ENCODE measurements at regions not wholly inside any gene's neighbourhood (a gene's known extent, or its start where the extent isn't known, plus 50 kb on each side); places are given as distances from the start of the nearest gene placed in this dataset.
A peak's percentile ranks its signal among the peaks of the same experiment; 100 is the strongest.

GRCh38 chr6:166862978-166863530 lies 93.3 kb downstream of the RNASET2 start (continued):
- TF ChIP-seq, protein P1, sequence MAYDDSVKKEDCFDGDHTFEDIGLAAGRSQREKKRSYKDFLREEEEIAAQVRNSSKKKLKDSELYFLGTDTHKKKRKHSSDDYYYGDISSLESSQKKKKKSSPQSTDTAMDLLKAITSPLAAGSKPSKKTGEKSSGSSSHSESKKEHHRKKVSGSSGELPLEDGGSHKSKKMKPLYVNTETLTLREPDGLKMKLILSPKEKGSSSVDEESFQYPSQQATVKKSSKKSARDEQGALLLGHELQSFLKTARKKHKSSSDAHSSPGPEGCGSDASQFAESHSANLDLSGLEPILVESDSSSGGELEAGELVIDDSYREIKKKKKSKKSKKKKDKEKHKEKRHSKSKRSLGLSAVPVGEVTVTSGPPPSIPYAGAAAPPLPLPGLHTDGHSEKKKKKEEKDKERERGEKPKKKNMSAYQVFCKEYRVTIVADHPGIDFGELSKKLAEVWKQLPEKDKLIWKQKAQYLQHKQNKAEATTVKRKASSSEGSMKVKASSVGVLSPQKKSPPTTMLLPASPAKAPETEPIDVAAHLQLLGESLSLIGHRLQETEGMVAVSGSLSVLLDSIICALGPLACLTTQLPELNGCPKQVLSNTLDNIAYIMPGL (CRISPR knock-in tag; IDR thresholded peaks at IDR 0.05; ENCODE audit: borderline replicate concordance in 1 of 2, low read depth in 1 of 2): no peak
- TF ChIP-seq SMYD3 (CRISPR knock-in tag; IDR thresholded peaks at IDR 0.05) (no peak), ZNF75D (CRISPR knock-in tag; IDR thresholded peaks at IDR 0.05; ENCODE audit: borderline replicate concordance) (no peak), ZNF292 (CRISPR knock-in tag; IDR thresholded peaks at IDR 0.05; ENCODE audit: borderline replicate concordance, low read depth) (0 out of 2 replicates have a peak, but pooled peaks have one; percentile 18), ZNF569 (CRISPR knock-in tag; IDR thresholded peaks at IDR 0.05; ENCODE audit: borderline replicate concordance) (no peak), HNRNPLL (IDR thresholded peaks at IDR 0.05; ENCODE audit: low read depth, low read length, poor library complexity, severe bottlenecking) (peak; percentile 1), MLX (CRISPR knock-in tag; IDR thresholded peaks at IDR 0.05) (no peak), RBM22 (optimal IDR thresholded peaks at IDR 0.05; ENCODE audit: low read length) (no peak)
- TF ChIP-seq, protein P2, sequence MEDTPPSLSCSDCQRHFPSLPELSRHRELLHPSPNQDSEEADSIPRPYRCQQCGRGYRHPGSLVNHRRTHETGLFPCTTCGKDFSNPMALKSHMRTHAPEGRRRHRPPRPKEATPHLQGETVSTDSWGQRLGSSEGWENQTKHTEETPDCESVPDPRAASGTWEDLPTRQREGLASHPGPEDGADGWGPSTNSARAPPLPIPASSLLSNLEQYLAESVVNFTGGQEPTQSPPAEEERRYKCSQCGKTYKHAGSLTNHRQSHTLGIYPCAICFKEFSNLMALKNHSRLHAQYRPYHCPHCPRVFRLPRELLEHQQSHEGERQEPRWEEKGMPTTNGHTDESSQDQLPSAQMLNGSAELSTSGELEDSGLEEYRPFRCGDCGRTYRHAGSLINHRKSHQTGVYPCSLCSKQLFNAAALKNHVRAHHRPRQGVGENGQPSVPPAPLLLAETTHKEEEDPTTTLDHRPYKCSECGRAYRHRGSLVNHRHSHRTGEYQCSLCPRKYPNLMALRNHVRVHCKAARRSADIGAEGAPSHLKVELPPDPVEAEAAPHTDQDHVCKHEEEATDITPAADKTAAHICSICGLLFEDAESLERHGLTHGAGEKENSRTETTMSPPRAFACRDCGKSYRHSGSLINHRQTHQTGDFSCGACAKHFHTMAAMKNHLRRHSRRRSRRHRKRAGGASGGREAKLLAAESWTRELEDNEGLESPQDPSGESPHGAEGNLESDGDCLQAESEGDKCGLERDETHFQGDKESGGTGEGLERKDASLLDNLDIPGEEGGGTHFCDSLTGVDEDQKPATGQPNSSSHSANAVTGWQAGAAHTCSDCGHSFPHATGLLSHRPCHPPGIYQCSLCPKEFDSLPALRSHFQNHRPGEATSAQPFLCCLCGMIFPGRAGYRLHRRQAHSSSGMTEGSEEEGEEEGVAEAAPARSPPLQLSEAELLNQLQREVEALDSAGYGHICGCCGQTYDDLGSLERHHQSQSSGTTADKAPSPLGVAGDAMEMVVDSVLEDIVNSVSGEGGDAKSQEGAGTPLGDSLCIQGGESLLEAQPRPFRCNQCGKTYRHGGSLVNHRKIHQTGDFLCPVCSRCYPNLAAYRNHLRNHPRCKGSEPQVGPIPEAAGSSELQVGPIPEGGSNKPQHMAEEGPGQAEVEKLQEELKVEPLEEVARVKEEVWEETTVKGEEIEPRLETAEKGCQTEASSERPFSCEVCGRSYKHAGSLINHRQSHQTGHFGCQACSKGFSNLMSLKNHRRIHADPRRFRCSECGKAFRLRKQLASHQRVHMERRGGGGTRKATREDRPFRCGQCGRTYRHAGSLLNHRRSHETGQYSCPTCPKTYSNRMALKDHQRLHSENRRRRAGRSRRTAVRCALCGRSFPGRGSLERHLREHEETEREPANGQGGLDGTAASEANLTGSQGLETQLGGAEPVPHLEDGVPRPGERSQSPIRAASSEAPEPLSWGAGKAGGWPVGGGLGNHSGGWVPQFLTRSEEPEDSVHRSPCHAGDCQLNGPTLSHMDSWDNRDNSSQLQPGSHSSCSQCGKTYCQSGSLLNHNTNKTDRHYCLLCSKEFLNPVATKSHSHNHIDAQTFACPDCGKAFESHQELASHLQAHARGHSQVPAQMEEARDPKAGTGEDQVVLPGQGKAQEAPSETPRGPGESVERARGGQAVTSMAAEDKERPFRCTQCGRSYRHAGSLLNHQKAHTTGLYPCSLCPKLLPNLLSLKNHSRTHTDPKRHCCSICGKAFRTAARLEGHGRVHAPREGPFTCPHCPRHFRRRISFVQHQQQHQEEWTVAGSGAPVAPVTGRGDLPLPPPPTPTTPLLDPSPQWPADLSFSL (CRISPR knock-in tag; IDR thresholded peaks at IDR 0.05): no peak
- TF ChIP-seq, protein P3, sequence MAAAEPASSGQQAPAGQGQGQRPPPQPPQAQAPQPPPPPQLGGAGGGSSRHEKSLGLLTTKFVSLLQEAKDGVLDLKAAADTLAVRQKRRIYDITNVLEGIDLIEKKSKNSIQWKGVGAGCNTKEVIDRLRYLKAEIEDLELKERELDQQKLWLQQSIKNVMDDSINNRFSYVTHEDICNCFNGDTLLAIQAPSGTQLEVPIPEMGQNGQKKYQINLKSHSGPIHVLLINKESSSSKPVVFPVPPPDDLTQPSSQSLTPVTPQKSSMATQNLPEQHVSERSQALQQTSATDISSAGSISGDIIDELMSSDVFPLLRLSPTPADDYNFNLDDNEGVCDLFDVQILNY (CRISPR knock-in tag; conservative IDR thresholded peaks at IDR 0.05): no peak
- TF ChIP-seq, protein P4, sequence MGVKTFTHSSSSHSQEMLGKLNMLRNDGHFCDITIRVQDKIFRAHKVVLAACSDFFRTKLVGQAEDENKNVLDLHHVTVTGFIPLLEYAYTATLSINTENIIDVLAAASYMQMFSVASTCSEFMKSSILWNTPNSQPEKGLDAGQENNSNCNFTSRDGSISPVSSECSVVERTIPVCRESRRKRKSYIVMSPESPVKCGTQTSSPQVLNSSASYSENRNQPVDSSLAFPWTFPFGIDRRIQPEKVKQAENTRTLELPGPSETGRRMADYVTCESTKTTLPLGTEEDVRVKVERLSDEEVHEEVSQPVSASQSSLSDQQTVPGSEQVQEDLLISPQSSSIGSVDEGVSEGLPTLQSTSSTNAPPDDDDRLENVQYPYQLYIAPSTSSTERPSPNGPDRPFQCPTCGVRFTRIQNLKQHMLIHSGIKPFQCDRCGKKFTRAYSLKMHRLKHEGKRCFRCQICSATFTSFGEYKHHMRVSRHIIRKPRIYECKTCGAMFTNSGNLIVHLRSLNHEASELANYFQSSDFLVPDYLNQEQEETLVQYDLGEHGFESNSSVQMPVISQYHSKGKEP (CRISPR knock-in tag; IDR thresholded peaks at IDR 0.05): no peak

Measured in HepG2 (cell line).